GM12872 (cell line): ENCODE measurements at regions not wholly inside any gene's neighbourhood (a gene's known extent, or its start where the extent isn't known, plus 50 kb on each side); places are given as distances from the start of the nearest gene placed in this dataset.

Experiments
- TF ChIP-seq, protein P1 (sequence below): IDR thresholded peaks from 3 replicates; pipeline ENCODE4 v1.5.1; 2011; ENCODE audit warnings: low read depth, mild to moderate bottlenecking, low read length, moderate library complexity; ENCODE audit not compliant: insufficient read depth

DNA sequence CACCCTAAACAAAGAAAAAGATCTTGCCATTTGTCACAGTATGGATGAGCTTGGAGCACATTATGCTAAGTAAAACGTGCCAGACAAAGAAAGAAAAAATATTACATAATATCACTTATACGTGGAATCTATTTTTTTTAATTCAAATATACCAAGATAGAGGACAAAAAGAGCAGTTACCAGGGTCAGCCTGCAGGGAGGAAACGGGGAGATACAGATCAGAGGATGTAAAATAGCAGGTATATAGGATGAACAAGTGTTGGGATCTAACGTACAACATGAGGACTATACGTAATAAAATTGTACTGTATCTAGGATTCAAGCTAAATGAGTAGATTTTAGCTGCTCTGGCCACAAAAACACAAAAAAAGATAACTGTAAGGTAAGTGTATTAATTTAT is 247.5 kb downstream of the TMEM161B start:
- TF ChIP-seq, protein P1, sequence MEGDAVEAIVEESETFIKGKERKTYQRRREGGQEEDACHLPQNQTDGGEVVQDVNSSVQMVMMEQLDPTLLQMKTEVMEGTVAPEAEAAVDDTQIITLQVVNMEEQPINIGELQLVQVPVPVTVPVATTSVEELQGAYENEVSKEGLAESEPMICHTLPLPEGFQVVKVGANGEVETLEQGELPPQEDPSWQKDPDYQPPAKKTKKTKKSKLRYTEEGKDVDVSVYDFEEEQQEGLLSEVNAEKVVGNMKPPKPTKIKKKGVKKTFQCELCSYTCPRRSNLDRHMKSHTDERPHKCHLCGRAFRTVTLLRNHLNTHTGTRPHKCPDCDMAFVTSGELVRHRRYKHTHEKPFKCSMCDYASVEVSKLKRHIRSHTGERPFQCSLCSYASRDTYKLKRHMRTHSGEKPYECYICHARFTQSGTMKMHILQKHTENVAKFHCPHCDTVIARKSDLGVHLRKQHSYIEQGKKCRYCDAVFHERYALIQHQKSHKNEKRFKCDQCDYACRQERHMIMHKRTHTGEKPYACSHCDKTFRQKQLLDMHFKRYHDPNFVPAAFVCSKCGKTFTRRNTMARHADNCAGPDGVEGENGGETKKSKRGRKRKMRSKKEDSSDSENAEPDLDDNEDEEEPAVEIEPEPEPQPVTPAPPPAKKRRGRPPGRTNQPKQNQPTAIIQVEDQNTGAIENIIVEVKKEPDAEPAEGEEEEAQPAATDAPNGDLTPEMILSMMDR: no peak

DNA sequence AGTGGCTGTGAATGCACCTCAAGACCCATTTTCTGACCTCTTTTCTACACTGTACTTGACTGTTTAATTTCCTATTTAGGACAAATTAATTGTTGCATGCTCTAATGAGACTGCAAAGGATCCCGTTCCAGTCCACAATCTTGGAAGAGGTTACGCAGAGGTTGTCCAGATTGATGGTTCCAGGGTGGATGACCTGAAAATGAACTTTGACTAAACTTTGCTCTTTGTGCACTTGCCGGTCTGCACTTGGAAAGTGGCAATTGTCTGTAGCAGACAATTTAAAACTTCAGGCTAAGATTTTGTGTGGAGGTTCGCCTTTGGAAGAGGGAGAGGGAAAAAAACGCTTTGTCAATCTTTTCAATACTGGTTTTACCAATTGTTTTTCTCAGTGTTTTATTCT is 267.8 kb downstream of the TMEM161B start:
- TF ChIP-seq, protein P1: no peak

DNA sequence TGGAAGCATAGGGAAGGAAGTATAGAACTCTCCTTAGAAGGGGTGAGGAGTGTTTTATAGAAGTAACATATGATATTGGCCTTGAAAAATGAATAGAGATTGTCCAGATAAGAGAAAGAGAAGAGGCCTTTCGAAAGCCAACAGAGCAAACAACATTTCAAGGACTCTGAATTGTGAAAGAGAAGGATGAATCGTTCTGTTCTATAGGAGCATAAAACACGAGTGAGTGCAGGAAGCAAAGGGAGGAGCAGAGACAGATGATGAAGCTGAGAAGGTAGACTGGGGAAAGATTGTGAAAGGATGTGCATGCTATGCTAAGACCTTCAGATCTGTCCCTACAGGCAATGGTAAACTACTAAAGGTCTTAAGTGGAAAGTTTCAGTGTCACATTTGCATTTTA is 271.0 kb downstream of the TMEM161B start:
- TF ChIP-seq, protein P1: no peak

DNA sequence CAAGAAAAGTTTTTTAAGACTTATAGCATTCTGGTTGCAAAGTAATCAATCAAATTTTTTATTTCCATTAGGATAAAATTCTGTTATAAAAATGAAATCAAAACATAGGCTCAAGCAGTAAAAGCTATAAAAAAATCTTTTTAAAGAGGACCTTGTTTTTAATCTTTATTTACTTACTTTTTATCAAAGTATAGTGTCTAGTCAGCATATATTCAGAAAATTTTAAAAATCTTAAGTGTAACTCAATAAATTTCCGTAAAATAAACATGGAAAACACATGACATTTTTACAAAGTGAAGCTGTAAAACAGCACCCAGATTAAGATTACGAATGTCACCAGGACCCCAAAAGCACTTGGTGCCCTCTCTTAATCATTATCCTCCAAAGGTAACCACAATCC is 302.4 kb downstream of the TMEM161B start:
- TF ChIP-seq, protein P1: no peak

DNA sequence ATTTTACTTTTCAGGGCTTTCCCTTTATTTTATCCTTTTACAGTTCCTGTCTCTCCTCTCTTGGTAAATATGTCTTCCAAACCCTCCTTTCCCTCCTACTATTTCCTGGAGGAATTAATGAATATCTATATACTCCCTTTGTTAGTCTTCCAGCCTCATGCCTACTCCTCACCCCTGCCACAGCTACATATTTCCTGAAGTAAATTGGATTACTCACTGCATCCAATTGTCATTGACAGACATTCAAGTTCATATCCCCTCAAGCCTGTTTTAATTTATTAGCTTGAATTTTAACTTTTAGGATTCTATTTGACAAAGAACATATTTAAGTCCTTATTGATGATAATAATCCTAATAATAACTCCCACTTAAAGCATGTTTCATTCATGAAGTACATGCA is 314.5 kb downstream of the TMEM161B start:
- TF ChIP-seq, protein P1: no peak

DNA sequence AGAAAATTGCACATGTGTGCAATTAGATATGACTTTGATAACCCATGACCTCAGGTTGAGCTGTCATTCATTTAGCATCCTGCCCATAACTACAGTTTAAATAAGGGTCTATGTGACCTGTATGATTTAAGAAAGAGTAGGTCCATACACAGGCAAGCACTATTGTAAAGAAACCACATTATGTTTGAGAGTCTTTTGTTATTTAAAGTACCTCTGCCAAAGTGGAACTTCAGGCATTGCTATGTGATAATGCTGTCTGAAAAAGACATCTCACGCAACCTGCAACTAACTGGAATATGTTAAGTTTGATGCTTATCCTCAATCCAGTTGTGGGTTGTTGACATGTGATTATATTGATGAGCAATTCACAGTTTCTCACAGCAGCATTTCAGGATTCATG is 317.0 kb downstream of the TMEM161B start:
- TF ChIP-seq, protein P1: no peak

DNA sequence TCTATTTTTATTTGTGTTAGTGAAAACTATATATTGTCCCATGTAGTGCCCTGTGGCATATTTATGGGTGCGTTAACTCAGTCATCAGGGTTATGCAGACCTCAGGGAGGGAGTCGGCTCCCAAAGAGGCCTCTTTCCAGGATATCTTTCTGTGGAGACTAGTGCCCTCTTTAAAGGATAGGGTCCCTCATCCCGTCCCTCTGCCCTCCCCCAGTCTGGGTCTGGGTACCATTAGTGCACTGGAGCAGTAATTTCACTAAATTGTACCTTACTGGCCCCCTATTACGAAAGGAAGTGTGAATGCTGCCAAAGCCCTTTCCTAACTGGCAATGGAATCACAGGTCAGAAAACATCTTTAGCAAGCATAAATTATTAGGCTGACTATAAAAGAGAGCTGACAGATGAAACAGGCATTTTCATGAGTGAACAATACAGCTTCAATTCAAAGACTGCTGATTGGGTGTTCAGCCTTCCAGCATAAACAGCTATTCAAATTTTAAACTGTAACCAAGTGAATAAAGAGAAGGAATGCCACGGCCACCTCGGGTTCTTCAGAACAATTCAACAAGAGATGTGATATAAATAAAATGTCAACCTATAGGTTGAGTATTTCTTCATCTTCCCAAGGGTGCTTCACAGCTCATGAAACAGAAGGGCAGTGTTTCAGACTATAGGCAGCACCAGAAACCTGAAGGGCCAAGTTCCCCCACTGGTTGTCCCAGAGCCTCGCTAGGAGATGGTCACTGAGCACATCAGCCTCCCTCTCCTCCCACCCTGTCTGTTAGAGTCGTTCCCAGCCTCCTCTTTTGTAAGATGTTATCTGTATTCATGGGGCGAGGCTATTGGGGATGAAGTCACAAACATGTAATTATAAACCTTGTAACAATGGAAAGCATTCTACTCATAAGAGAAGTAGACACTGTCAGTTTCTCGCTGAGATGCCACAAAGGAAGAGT is 318.7 kb downstream of the TMEM161B start:
- TF ChIP-seq, protein P1: no peak
